ENCODE measurements at regions not wholly inside any gene's neighbourhood (a gene's known extent, or its start where the extent isn't known, plus 50 kb on each side); places are given as distances from the start of the nearest gene placed in this dataset.

DNA sequence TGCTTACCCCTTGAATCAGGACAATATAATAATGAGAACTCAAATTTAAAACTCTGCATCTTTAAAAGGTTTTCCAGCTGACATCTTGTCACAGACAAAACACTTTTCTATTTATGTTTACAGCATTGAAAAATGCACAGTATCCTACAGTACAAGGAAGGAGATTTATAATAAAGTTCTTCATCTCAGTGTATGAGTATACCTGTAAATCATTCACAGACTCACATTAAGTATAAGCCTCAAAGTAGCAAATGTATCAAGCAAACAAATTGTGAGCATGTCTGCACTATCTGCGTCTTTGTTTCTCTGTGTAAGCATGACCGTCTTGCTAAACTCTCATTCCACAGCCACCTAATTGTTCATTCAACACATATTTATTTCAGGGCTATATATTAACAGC lies 52.8 kb downstream of the PPP1R2C start:
- in situ Hi-C loops (cut with HindIII; ENCODE audit: low pct_ligation_motif_present, low sequenced_read_pairs), result no loop called here
- no peak overlapping the region for H3K4me3 ChIP-seq (ENCODE audit: low read depth, low read length)
- TF ChIP-seq, protein P1, sequence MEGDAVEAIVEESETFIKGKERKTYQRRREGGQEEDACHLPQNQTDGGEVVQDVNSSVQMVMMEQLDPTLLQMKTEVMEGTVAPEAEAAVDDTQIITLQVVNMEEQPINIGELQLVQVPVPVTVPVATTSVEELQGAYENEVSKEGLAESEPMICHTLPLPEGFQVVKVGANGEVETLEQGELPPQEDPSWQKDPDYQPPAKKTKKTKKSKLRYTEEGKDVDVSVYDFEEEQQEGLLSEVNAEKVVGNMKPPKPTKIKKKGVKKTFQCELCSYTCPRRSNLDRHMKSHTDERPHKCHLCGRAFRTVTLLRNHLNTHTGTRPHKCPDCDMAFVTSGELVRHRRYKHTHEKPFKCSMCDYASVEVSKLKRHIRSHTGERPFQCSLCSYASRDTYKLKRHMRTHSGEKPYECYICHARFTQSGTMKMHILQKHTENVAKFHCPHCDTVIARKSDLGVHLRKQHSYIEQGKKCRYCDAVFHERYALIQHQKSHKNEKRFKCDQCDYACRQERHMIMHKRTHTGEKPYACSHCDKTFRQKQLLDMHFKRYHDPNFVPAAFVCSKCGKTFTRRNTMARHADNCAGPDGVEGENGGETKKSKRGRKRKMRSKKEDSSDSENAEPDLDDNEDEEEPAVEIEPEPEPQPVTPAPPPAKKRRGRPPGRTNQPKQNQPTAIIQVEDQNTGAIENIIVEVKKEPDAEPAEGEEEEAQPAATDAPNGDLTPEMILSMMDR (IDR thresholded peaks at IDR 0.05; ENCODE audit: low read depth, low read length, missing control alignments), result no peak
- no peak for DNase-seq
- no peaks in the 10 kb centered on the region for H3K36me3 ChIP-seq (replicated peaks)
- no peak overlapping the region for H3K27ac ChIP-seq
- H3K27me3 ChIP-seq (replicated peaks), result no peaks in the 10 kb centered on the region

DNA sequence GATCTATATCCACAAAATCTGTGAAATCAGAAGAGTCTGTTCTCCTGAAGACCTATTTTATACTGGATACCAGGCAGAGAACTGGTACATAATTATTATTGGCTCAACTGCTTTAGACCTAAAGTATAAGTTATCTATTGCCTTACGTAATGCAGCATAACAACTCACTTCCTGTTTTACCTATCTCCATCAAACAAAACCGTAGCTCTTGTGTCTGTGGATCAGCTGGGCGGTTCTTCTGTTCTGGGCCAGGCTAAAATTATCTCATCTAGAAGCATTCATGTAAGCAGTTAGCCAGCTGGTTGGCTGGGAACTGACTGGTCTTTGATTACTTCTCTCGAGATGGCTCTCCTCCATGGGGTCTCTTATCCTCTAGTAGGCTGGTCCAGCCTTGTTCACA lies 57.8 kb downstream of the PPP1R2C start:
- no peak for DNase-seq
- no peaks in the 10 kb centered on the region for H3K27me3 ChIP-seq (replicated peaks)
- in situ Hi-C loops (cut with HindIII; ENCODE audit: low pct_ligation_motif_present, low sequenced_read_pairs), result no loop called here
- H3K4me3 ChIP-seq (ENCODE audit: low read depth, low read length), result no peak overlapping the region
- TF ChIP-seq, protein P1 (IDR thresholded peaks at IDR 0.05; ENCODE audit: low read depth, low read length, missing control alignments), result no peak
- H3K27ac ChIP-seq, result no peak overlapping the region
- no peaks in the 10 kb centered on the region for H3K36me3 ChIP-seq (replicated peaks)

DNA sequence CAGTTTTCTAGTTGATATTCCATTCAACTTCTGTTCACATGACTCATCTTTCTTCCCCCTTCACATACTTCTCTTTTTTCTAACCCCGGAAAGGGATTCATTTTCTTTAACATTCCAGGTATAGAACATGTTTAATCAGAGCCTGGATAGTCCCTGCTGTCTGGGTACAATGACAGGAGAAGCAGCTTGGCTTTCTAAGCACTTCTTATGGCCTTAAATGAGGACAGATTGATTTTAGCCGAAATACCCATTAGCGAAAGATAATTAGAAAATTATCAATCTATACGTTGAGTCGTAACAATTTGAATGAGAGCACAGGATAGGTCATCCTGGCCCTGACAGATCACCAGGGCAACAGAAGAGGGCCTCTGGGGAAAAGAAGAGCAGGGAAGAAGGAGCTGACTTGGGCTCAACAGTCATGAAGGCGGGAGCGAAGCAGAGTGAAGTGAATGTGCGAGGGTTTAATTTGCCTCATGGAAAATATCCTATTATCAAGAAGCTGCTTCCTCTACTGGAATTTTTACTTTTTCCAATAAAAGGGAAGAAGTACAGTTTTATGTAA lies 62.2 kb downstream of the PPP1R2C start:
- no peaks in the 10 kb centered on the region for H3K27me3 ChIP-seq (replicated peaks)
- no peak overlapping the region for H3K27ac ChIP-seq
- H3K36me3 ChIP-seq (replicated peaks), result no peaks in the 10 kb centered on the region
- in situ Hi-C loops (cut with HindIII; ENCODE audit: low pct_ligation_motif_present, low sequenced_read_pairs), result no loop called here
- TF ChIP-seq, protein P1 (IDR thresholded peaks at IDR 0.05; ENCODE audit: low read depth, low read length, missing control alignments), result no peak
- no peak overlapping the region for H3K4me3 ChIP-seq (ENCODE audit: low read depth, low read length)
- DNase-seq, result no peak

DNA sequence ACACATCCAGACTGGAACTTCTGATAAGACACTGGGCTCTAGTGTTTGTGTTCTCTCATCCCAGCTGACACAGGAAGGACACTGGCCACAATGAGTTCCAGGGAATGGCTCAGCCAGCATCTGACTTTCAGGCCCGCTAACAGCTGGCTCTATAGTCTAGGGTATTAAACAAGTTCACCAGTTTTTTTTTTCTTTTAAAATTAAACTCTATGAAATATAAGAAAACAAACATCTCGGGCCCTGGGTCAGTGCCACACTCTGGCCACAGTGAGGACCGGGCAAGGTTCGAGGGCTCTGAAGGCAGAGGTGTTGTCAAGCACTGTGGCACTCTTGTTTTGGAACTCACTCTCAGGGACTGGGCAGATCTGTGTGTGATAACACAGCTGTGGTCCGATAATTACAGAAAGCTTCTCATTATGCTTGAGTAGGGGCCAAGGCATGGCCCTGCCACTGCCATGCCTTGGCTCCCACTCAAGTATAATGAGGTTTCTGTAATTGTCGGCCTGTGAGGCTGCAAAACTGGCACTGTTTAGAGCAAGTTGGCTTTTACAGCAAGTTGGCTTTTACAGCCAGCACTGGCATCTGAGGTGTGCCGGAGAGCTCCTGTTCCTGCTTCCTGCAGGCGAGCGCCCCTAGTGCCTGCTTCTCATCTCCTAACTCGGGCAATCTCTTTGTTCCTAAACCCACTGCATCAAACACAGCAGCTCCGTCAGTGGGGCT lies 62.8 kb downstream of the PPP1R2C start:
- Histone ChIP-seq H3K4me3 (ENCODE audit: low read depth, low read length) (no peak overlapping the region), H3K36me3 (replicated peaks) (no peaks in the 10 kb centered on the region), H3K27me3 (replicated peaks) (no peaks in the 10 kb centered on the region), H3K27ac (no peak overlapping the region)
- TF ChIP-seq, protein P1 (IDR thresholded peaks at IDR 0.05; ENCODE audit: low read depth, low read length, missing control alignments), result peak; percentile 50
- in situ Hi-C loops (cut with HindIII; ENCODE audit: low pct_ligation_motif_present, low sequenced_read_pairs), result no loop called here
- DNase-seq, result no peak

DNA sequence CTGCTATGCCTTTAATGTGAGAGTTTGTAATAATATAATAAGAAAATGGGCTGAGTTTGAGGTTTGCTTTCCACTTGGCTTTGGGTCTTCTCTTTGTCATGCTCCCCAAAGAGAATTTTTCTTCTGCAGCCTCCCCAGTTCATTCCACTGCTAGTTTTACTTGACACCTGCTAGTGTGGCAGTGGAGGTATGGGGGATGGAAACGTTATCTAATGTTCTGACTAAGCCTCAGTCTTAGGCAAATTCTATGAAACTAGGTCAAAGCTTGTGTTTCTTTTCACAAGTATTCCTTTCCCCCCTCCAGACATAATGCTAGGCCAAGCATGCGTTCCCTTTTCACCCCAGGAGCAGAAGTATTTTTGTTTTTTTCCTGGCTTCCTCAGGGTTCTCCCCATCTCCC lies 67.5 kb downstream of the PPP1R2C start:
- no peaks in the 10 kb centered on the region for H3K27me3 ChIP-seq (replicated peaks)
- no peak for DNase-seq
- TF ChIP-seq, protein P1 (IDR thresholded peaks at IDR 0.05; ENCODE audit: low read depth, low read length, missing control alignments), result no peak
- in situ Hi-C loops (cut with HindIII; ENCODE audit: low pct_ligation_motif_present, low sequenced_read_pairs), result no loop called here
- H3K36me3 ChIP-seq (replicated peaks), result no peaks in the 10 kb centered on the region
- H3K4me3 ChIP-seq (ENCODE audit: low read depth, low read length), result no peak overlapping the region
- no peak overlapping the region for H3K27ac ChIP-seq

DNA sequence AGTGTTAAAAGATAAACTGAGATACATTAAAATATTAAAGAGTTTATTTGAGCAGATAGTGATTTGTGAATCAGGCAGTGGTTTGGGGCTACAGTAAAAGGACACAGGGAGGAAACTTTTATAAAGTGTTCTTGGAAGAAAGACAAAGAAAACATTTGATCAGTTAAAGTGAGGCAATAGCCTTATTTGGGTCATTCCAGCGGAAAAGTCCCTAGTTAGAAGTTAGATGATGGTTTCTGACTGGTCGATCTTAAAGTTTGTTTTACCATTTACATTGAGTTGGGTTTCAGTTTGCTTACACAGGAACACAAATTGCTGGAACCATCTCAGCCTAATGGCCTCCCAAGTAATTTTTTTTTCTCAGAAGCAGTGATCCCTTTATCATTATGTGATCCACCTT lies 69.7 kb downstream of the PPP1R2C start:
- TF ChIP-seq, protein P1 (IDR thresholded peaks at IDR 0.05; ENCODE audit: low read depth, low read length, missing control alignments), result no peak
- H3K36me3 ChIP-seq (replicated peaks), result no peaks in the 10 kb centered on the region
- no peaks in the 10 kb centered on the region for H3K27me3 ChIP-seq (replicated peaks)
- no peak overlapping the region for H3K27ac ChIP-seq
- in situ Hi-C loops (cut with HindIII; ENCODE audit: low pct_ligation_motif_present, low sequenced_read_pairs), result no loop called here
- H3K4me3 ChIP-seq (ENCODE audit: low read depth, low read length), result no peak overlapping the region
- DNase-seq, result peak; percentile 2
